ENCODE measurements at regions not wholly inside any gene's neighbourhood (a gene's known extent, or its start where the extent isn't known, plus 50 kb on each side); places are given as distances from the start of the nearest gene placed in this dataset.

GRCh38 chr1:108048301-108049177, 83.6 kb upstream of the VAV3 start (continued):
- TF ChIP-seq TAF7 (optimal IDR thresholded peaks at IDR 0.05; ENCODE audit: borderline replicate concordance, low read depth, low read length) (no peak), BRCA1 (IDR thresholded peaks at IDR 0.05; ENCODE audit: low read depth, low read length) (no peak), RNF2 (IDR thresholded peaks at IDR 0.05; ENCODE audit: borderline replicate concordance, low read depth, low read length, missing control alignments, poor library complexity, severe bottlenecking) (no peak), SRF (IDR thresholded peaks at IDR 0.05; ENCODE audit: low read depth, low read length) (no peak), USF2 (IDR thresholded peaks at IDR 0.05; ENCODE audit: low read length) (no peak)
